ENCODE measurements at regions not wholly inside any gene's neighbourhood (a gene's known extent, or its start where the extent isn't known, plus 50 kb on each side); places are given as distances from the start of the nearest gene placed in this dataset.

GRCh38 chr16:6081320-6081976 is 983.9 kb upstream of the EEF2KMT start:
- peaks cover 12% of the 10 kb centered on the region for H3K9me3 Mint-ChIP-seq
- no peaks in the 10 kb centered on the region for H3K27me3 Mint-ChIP-seq
- ATAC-seq = no peak
- no peaks in the 10 kb centered on the region for H3K36me3 Mint-ChIP-seq
- no peaks in the 10 kb centered on the region for H3K4me1 Mint-ChIP-seq
- no peak overlapping the region for H3K27ac Mint-ChIP-seq
- H3K4me3 Mint-ChIP-seq = no peak overlapping the region

- no peaks in the 10 kb centered on the region for H3K27me3 Mint-ChIP-seq
- H3K36me3 Mint-ChIP-seq = no peaks in the 10 kb centered on the region
- H3K4me3 Mint-ChIP-seq = no peak overlapping the region
- H3K27ac Mint-ChIP-seq = no peak overlapping the region
- H3K4me1 Mint-ChIP-seq = no peaks in the 10 kb centered on the region
- peaks cover 13% of the 10 kb centered on the region for H3K9me3 Mint-ChIP-seq
- no peak for ATAC-seq
These were observed 979.0 kb upstream of the EEF2KMT start for GRCh38 chr16:6076631-6077030.

- Mint-ChIP-seq H3K27me3 (no peaks in the 10 kb centered on the region), H3K36me3 (no peaks in the 10 kb centered on the region), H3K4me1 (no peaks in the 10 kb centered on the region), H3K9me3 (peaks cover 10% of the 10 kb centered on the region), H3K27ac (no peak overlapping the region), H3K4me3 (no peak overlapping the region)
- ATAC-seq = no peak
These were observed 970.5 kb upstream of the EEF2KMT start for GRCh38 chr16:6068063-6068462.

GRCh38 chr16:6066652-6067051 is 969.1 kb upstream of the EEF2KMT start:
- Mint-ChIP-seq H3K4me3 (no peak overlapping the region), H3K27ac (no peak overlapping the region), H3K36me3 (no peaks in the 10 kb centered on the region), H3K27me3 (no peaks in the 10 kb centered on the region), H3K9me3 (peaks cover 6% of the 10 kb centered on the region), H3K4me1 (no peaks in the 10 kb centered on the region)
- no peak for ATAC-seq

GRCh38 chr16:6063526-6063925 is 965.9 kb upstream of the EEF2KMT start:
- H3K4me3 Mint-ChIP-seq = no peak overlapping the region
- H3K27me3 Mint-ChIP-seq = no peaks in the 10 kb centered on the region
- no peaks in the 10 kb centered on the region for H3K36me3 Mint-ChIP-seq
- H3K4me1 Mint-ChIP-seq = no peaks in the 10 kb centered on the region
- ATAC-seq = no peak
- no peak overlapping the region for H3K27ac Mint-ChIP-seq
- peaks cover 7% of the 10 kb centered on the region for H3K9me3 Mint-ChIP-seq

- Mint-ChIP-seq H3K27ac (no peak overlapping the region), H3K9me3 (peaks cover 10% of the 10 kb centered on the region), H3K4me1 (no peaks in the 10 kb centered on the region), H3K4me3 (no peak overlapping the region), H3K27me3 (no peaks in the 10 kb centered on the region), H3K36me3 (no peaks in the 10 kb centered on the region)
- no peak for ATAC-seq
These were observed 962.1 kb upstream of the EEF2KMT start for GRCh38 chr16:6059671-6060070.

- Mint-ChIP-seq H3K27ac (no peak overlapping the region), H3K36me3 (no peaks in the 10 kb centered on the region), H3K27me3 (no peaks in the 10 kb centered on the region), H3K4me1 (no peaks in the 10 kb centered on the region), H3K4me3 (no peak overlapping the region), H3K9me3 (peaks cover 13% of the 10 kb centered on the region)
- no peak for ATAC-seq
These were observed 960.2 kb upstream of the EEF2KMT start for GRCh38 chr16:6057821-6058220.

GRCh38 chr16:6048017-6048416 is 950.4 kb upstream of the EEF2KMT start:
- no peaks in the 10 kb centered on the region for H3K4me1 Mint-ChIP-seq
- H3K27me3 Mint-ChIP-seq = no peaks in the 10 kb centered on the region
- H3K27ac Mint-ChIP-seq = no peak overlapping the region
- no peaks in the 10 kb centered on the region for H3K36me3 Mint-ChIP-seq
- ATAC-seq = no peak
- H3K9me3 Mint-ChIP-seq = peaks cover 9% of the 10 kb centered on the region
- no peak overlapping the region for H3K4me3 Mint-ChIP-seq

GRCh38 chr16:6047325-6047724 is 949.7 kb upstream of the EEF2KMT start:
- H3K4me1 Mint-ChIP-seq = no peaks in the 10 kb centered on the region
- no peaks in the 10 kb centered on the region for H3K27me3 Mint-ChIP-seq
- H3K36me3 Mint-ChIP-seq = no peaks in the 10 kb centered on the region
- H3K9me3 Mint-ChIP-seq = peaks cover 13% of the 10 kb centered on the region
- no peak overlapping the region for H3K27ac Mint-ChIP-seq
- ATAC-seq = no peak
- no peak overlapping the region for H3K4me3 Mint-ChIP-seq

- ATAC-seq = no peak
- H3K9me3 Mint-ChIP-seq = peaks cover 7% of the 10 kb centered on the region
- no peaks in the 10 kb centered on the region for H3K27me3 Mint-ChIP-seq
- no peaks in the 10 kb centered on the region for H3K36me3 Mint-ChIP-seq
- no peak overlapping the region for H3K27ac Mint-ChIP-seq
- no peaks in the 10 kb centered on the region for H3K4me1 Mint-ChIP-seq
- H3K4me3 Mint-ChIP-seq = no peak overlapping the region
These were observed 941.5 kb upstream of the EEF2KMT start for GRCh38 chr16:6038941-6039645.

- no peaks in the 10 kb centered on the region for H3K27me3 Mint-ChIP-seq
- no peaks in the 10 kb centered on the region for H3K36me3 Mint-ChIP-seq
- no peak overlapping the region for H3K27ac Mint-ChIP-seq
- peaks cover 2% of the 10 kb centered on the region for H3K9me3 Mint-ChIP-seq
- H3K4me1 Mint-ChIP-seq = no peaks in the 10 kb centered on the region
- no peak for ATAC-seq
- H3K4me3 Mint-ChIP-seq = no peak overlapping the region
These were observed 937.6 kb upstream of the EEF2KMT start for GRCh38 chr16:6035161-6035560.

- no peak for ATAC-seq
- no peak overlapping the region for H3K27ac Mint-ChIP-seq
- H3K36me3 Mint-ChIP-seq = no peaks in the 10 kb centered on the region
- no peaks in the 10 kb centered on the region for H3K27me3 Mint-ChIP-seq
- peaks cover 2% of the 10 kb centered on the region for H3K9me3 Mint-ChIP-seq
- H3K4me3 Mint-ChIP-seq = no peak overlapping the region
- H3K4me1 Mint-ChIP-seq = no peaks in the 10 kb centered on the region
These were observed 936.9 kb upstream of the EEF2KMT start for GRCh38 chr16:6034511-6034910.

- H3K4me3 Mint-ChIP-seq = no peak overlapping the region
- H3K36me3 Mint-ChIP-seq = no peaks in the 10 kb centered on the region
These were observed 934.8 kb upstream of the EEF2KMT start for GRCh38 chr16:6032438-6032837.

GRCh38 chr16:6031567-6031966 is 934.0 kb upstream of the EEF2KMT start:
- no peaks in the 10 kb centered on the region for H3K4me1 Mint-ChIP-seq
- no peaks in the 10 kb centered on the region for H3K36me3 Mint-ChIP-seq
- peaks cover 5% of the 10 kb centered on the region for H3K9me3 Mint-ChIP-seq
- peak; percentile 27 for ATAC-seq
- no peak overlapping the region for H3K27ac Mint-ChIP-seq
- no peak overlapping the region for H3K4me3 Mint-ChIP-seq
- H3K27me3 Mint-ChIP-seq = no peaks in the 10 kb centered on the region

More at GRCh38 chr16:6032438-6032837, 934.8 kb upstream of the EEF2KMT start:
- no peaks in the 10 kb centered on the region for H3K27me3 Mint-ChIP-seq
- H3K27ac Mint-ChIP-seq = no peak overlapping the region
- no peak for ATAC-seq
- peaks cover 5% of the 10 kb centered on the region for H3K9me3 Mint-ChIP-seq
- no peaks in the 10 kb centered on the region for H3K4me1 Mint-ChIP-seq

GRCh38 chr16:6031102-6031501 is 933.5 kb upstream of the EEF2KMT start:
- H3K9me3 Mint-ChIP-seq = peaks cover 5% of the 10 kb centered on the region
- H3K27me3 Mint-ChIP-seq = no peaks in the 10 kb centered on the region
- peak; percentile 12 for ATAC-seq
- H3K36me3 Mint-ChIP-seq = no peaks in the 10 kb centered on the region
- H3K4me1 Mint-ChIP-seq = no peaks in the 10 kb centered on the region
- no peak overlapping the region for H3K27ac Mint-ChIP-seq
- no peak overlapping the region for H3K4me3 Mint-ChIP-seq

- Mint-ChIP-seq H3K27ac (no peak overlapping the region), H3K9me3 (peaks cover 5% of the 10 kb centered on the region), H3K4me3 (no peak overlapping the region), H3K36me3 (no peaks in the 10 kb centered on the region), H3K27me3 (no peaks in the 10 kb centered on the region), H3K4me1 (no peaks in the 10 kb centered on the region)
- no peak for ATAC-seq
These were observed 930.1 kb upstream of the EEF2KMT start for GRCh38 chr16:6027733-6028132.
